GM12891 (cell line): ENCODE measurements at regions not wholly inside any gene's neighbourhood (a gene's known extent, or its start where the extent isn't known, plus 50 kb on each side); places are given as distances from the start of the nearest gene placed in this dataset.
"Not testable (repeated sequence)": the region's sequence is repeated elsewhere in the genome, so short reads cannot be mapped to it uniquely, and the experiment has no call there.

ENCODE experiments used
- POLR2A ChIP-seq: IDR thresholded peaks from 2 replicates; pipeline ENCODE4 v1.6.1; 2011; ENCODE audit warnings: low read depth, low read length, control low read depth
- POLR2AphosphoS5 ChIP-seq: IDR thresholded peaks from 2 replicates; pipeline ENCODE4 v1.6.1; 2011; ENCODE audit warnings: low read depth, low read length, control low read depth
- POU2F2 ChIP-seq: IDR thresholded peaks from 2 replicates; pipeline ENCODE4 v1.6.1; 2011; ENCODE audit warnings: low read depth, mild to moderate bottlenecking, control low read depth, low read length, moderate library complexity
- TAF1 ChIP-seq: IDR thresholded peaks from 2 replicates; pipeline ENCODE4 v1.6.1; 2011; ENCODE audit warnings: low read depth, low read length, control low read depth

- not testable (repeated sequence) for TF ChIP-seq POLR2AphosphoS5, POLR2A, TAF1, POU2F2
Measured at GRCh38 chr2:89233931-89234330, 542.5 kb downstream of the RPIA start.
